ENCODE measurements at regions not wholly inside any gene's neighbourhood (a gene's known extent, or its start where the extent isn't known, plus 50 kb on each side); places are given as distances from the start of the nearest gene placed in this dataset.
A peak's percentile ranks its signal among the peaks of the same experiment; 100 is the strongest.

DNA sequence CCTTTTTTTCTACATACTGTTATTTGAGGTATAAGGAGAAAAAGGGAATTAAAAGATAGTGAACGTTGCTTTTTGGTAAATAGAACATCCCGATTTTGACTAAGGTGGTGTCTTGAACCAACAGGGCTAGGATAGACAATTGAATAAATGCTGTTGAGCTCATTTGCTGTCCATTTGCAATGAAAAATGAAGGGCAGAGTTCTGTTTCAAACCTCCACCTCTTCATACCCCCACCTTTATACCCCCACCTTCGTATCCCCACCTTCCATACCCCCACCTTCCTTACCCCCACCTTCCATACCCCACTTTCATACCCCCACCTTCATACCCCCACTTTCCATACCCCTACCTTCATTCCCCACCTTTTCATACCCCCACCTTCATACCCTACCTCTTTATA is 93.4 kb upstream of the NAA20 start:
- no peaks in the 10 kb centered on the region for H3K36me3 ChIP-seq (ENCODE audit: control insufficient read depth, insufficient read depth, low read length)
- H3K9me3 ChIP-seq (ENCODE audit: control insufficient read depth, insufficient read depth, low read depth, low read length) = no peaks in the 10 kb centered on the region
- H3K27me3 ChIP-seq (ENCODE audit: control insufficient read depth, insufficient read depth, low read length) = no peaks in the 10 kb centered on the region
- no peaks in the 10 kb centered on the region for H4K20me1 ChIP-seq (ENCODE audit: control insufficient read depth, extremely low read depth, insufficient read depth, low read length)
- H3K9ac ChIP-seq (ENCODE audit: insufficient read depth, low read length) = no peak overlapping the region
- no peaks in the 10 kb centered on the region for H3K79me2 ChIP-seq (ENCODE audit: control insufficient read depth, insufficient read depth, low read length)
- no peak overlapping the region for H2AFZ ChIP-seq (ENCODE audit: low read length)
- H3K27ac ChIP-seq (ENCODE audit: insufficient read depth, low read length) = no peak overlapping the region
- no peak for TF ChIP-seq EZH2 (IDR thresholded peaks at IDR 0.05; ENCODE audit: low read length, missing control alignments)
- no peak for DNase-seq (ENCODE audit: low read depth in 2 of 2)
- H3K4me3 ChIP-seq (replicated peaks in 1 of 4; ENCODE audit: control extremely low read depth in 1 of 4, insufficient read depth in 1 of 4, low read depth in 3 of 4, low read length in 4 of 4) = no peak overlapping the region
- no peaks in the 10 kb centered on the region for H3K4me1 ChIP-seq (ENCODE audit: control insufficient read depth, extremely low read depth, insufficient read depth, low read length)
- H3K4me2 ChIP-seq (ENCODE audit: extremely low read depth, insufficient read depth, low read length) = no peak overlapping the region

GRCh38 chr20:19924255-19924654 is 92.9 kb upstream of the NAA20 start:
- Histone ChIP-seq H3K4me1 (ENCODE audit: control insufficient read depth, extremely low read depth, insufficient read depth, low read length) (no peaks in the 10 kb centered on the region), H3K27me3 (ENCODE audit: control insufficient read depth, insufficient read depth, low read length) (no peaks in the 10 kb centered on the region), H3K9ac (ENCODE audit: insufficient read depth, low read length) (no peak overlapping the region), H3K4me3 (replicated peaks in 1 of 4; ENCODE audit: control extremely low read depth in 1 of 4, insufficient read depth in 1 of 4, low read depth in 3 of 4, low read length in 4 of 4) (no peak overlapping the region), H3K36me3 (ENCODE audit: control insufficient read depth, insufficient read depth, low read length) (no peaks in the 10 kb centered on the region), H3K79me2 (ENCODE audit: control insufficient read depth, insufficient read depth, low read length) (no peaks in the 10 kb centered on the region), H3K4me2 (ENCODE audit: extremely low read depth, insufficient read depth, low read length) (no peak overlapping the region), H3K9me3 (ENCODE audit: control insufficient read depth, insufficient read depth, low read depth, low read length) (no peaks in the 10 kb centered on the region), H3K27ac (ENCODE audit: insufficient read depth, low read length) (no peak overlapping the region), H4K20me1 (ENCODE audit: control insufficient read depth, extremely low read depth, insufficient read depth, low read length) (no peaks in the 10 kb centered on the region), H2AFZ (ENCODE audit: low read length) (no peak overlapping the region)
- DNase-seq (ENCODE audit: low read depth in 2 of 2) = no peak
- TF ChIP-seq EZH2 (IDR thresholded peaks at IDR 0.05; ENCODE audit: low read length, missing control alignments) (no peak), CTCF (conservative IDR thresholded peaks at IDR 0.05 in 1 of 2, IDR thresholded peaks at IDR 0.05 in 1 of 2; ENCODE audit: low read depth in 1 of 2, low read length in 2 of 2) (no peak)

GRCh38 chr20:19926591-19926990 is 90.6 kb upstream of the NAA20 start:
- Histone ChIP-seq H3K79me2 (ENCODE audit: control insufficient read depth, insufficient read depth, low read length) (no peaks in the 10 kb centered on the region), H3K27ac (ENCODE audit: insufficient read depth, low read length) (no peak overlapping the region), H3K4me1 (ENCODE audit: control insufficient read depth, extremely low read depth, insufficient read depth, low read length) (peaks cover 2% of the 10 kb centered on the region), H3K4me3 (replicated peaks in 1 of 4; ENCODE audit: control extremely low read depth in 1 of 4, insufficient read depth in 1 of 4, low read depth in 3 of 4, low read length in 4 of 4) (no peak overlapping the region), H3K9ac (ENCODE audit: insufficient read depth, low read length) (no peak overlapping the region), H3K27me3 (ENCODE audit: control insufficient read depth, insufficient read depth, low read length) (no peaks in the 10 kb centered on the region), H4K20me1 (ENCODE audit: control insufficient read depth, extremely low read depth, insufficient read depth, low read length) (no peaks in the 10 kb centered on the region), H3K4me2 (ENCODE audit: extremely low read depth, insufficient read depth, low read length) (no peak overlapping the region), H3K9me3 (ENCODE audit: control insufficient read depth, insufficient read depth, low read depth, low read length) (no peaks in the 10 kb centered on the region), H3K36me3 (ENCODE audit: control insufficient read depth, insufficient read depth, low read length) (no peaks in the 10 kb centered on the region), H2AFZ (ENCODE audit: low read length) (no peak overlapping the region)
- peak in 1 of 2 donors; percentile 25 for DNase-seq (ENCODE audit: low read depth in 2 of 2)
- no peak for TF ChIP-seq CTCF (conservative IDR thresholded peaks at IDR 0.05 in 1 of 2, IDR thresholded peaks at IDR 0.05 in 1 of 2; ENCODE audit: low read depth in 1 of 2, low read length in 2 of 2)
- TF ChIP-seq EZH2 (IDR thresholded peaks at IDR 0.05; ENCODE audit: low read length, missing control alignments) = no peak
